GM21381 (cell line): ENCODE measurements at regions not wholly inside any gene's neighbourhood (a gene's known extent, or its start where the extent isn't known, plus 50 kb on each side); places are given as distances from the start of the nearest gene placed in this dataset.

Experiments used
- ATAC-seq: cut with Tn5 transposase; IDR thresholded peaks from one replicate; pipeline ENCODE4 v1.9.1; 2021; ENCODE audit warnings: mild to moderate bottlenecking, moderate library complexity; ENCODE audit not compliant: unreplicated experiment

DNA sequence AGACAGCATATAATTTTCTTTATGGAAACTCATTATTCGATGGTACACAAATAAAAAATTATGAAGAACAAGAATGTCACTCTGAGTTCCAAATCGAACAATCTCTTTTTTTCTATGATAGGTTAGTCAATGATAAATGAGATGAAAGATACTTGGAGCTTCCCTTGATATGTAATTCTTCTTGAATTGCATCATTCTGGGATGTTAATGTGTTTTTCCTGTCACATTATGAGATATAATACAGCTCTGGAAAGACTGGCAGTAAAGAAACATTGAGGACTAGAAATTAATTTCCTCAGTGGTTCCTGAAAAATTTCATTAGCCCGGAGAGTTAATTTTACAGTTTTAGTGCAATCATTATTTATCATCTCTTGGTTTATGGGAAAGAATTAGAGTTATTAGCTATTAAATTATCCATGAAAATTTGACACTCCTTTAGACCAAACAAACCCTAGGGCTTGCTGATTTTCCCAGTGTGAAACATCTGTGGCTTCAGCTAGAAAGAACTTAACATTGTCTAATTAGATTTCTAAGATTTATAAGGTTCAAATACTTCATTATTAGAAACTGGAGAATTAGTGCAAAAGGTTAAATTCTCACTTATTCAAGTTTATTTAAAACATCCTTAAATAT is 1546.6 kb upstream of the TENM3 start:
- ATAC-seq = no peak

DNA sequence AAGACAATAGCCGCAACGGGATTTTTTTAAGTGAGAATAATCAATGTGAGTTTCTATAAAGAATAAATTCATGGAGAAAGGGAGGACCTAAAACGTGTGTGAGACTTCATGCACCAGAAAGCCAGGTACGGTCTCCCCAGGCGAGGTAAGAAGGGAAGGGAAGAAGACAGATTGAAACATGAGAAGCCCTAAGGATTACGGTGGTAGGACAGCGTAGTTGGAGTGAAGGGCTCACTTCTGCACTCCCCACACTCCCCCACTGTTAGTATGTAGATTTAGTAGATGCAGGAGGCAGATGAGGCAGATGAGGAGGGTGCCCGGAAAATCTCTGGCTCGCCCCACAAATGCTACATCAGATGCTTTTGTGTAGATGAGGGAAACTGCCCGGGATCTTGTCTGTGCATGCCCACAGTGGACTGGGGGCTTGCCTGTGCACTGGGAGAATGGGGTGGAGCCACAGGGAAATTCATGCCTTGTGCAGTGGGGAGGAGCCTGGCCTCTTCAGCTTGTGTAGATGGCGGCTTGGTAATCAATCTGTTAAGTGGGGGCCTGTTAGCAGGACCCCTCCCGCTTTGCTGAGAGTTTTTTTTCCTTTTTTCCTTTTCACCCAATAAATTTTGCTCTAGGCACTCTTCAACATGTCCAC is 1544.5 kb upstream of the TENM3 start:
- no peak for ATAC-seq

- ATAC-seq = no peak
Observed at GRCh38 chr4:180706766-180707165, 1536.4 kb upstream of the TENM3 start.

DNA sequence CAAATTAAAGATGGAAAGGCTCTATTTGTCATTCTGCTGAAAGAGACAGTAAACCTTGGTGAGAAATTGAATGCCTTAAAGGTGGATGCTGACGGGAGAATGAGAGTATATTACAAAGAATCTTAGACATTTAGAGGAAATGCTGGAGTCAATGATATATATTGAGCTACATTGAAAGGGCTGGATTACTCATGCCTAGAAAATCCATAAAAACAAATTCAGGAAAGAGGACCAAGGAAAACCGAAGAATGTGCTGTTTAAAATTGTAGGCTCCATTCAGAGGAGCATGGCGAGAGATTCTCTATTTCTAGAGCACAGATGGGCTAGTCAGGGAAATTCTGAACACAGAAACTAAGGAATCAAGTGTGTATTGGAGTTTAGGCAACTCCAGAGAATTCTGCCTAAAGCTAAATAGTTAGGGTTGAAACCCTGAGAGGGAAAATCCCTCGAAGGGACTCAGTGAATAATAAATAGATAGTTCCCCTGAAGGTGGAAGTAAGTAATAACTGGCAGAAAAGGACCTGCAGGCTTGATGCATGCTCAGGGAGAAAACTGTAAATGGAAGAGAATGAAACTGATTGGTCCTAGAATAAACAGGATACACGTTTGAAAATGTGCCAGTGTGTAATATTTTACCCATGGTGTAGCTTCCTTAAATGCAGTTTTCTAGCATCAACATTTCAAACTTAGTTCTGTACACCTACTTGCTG is 1532.4 kb upstream of the TENM3 start:
- ATAC-seq = no peak

DNA sequence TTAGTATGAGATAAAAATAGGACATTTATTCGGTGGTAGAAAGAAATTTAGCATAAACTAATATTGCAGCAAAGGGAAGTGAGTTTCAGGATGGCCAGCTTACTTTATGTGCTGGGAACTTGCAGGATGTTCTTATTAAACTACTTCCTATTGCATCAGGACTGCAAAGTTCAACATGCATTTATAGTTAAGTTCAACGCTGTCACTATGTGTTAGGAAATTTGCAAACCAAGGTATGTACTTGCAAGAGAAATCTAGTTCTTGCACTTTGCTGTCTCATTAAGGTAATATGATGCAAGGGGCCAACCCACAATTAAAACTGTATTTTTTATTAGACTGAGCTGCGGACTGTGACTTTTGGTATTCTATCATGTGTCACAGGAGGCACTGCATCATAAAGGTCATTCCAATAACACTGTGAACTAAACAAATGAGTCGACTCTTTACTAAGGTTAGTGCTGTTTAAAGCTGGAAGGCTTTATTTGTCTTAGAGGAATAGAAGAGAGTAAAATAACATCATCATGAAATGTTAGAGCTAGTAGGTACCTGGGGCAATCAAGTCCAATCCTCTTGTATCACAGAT is 1525.7 kb upstream of the TENM3 start:
- no peak for ATAC-seq

GRCh38 chr4:180721356-180721755 is 1521.8 kb upstream of the TENM3 start:
- ATAC-seq = no peak

- no peak for ATAC-seq
Observed at GRCh38 chr4:180726611-180727010, 1516.6 kb upstream of the TENM3 start.

- no peak for ATAC-seq
Observed at GRCh38 chr4:180727478-180727877, 1515.7 kb upstream of the TENM3 start.

- no peak for ATAC-seq
Observed at GRCh38 chr4:180734753-180735432, 1508.3 kb upstream of the TENM3 start.

DNA sequence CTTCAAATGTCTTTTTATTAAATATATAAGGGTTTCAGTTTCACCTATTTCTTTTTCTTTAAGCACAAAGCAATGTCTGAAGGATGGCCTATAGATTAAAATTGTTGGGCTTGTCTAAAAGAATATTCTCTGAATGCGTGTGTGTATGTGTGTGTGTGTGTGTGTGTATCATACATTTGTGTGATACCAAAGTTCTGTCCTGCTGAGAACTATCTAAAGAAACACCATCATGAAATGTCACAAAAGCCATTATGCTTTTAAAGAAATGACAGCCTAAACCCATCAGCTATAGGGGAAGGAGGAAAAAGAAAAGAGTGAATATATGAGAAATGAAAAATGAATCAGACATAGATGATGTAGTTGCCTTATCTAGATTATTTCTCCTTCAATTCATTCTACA is 1501.5 kb upstream of the TENM3 start:
- ATAC-seq = no peak

DNA sequence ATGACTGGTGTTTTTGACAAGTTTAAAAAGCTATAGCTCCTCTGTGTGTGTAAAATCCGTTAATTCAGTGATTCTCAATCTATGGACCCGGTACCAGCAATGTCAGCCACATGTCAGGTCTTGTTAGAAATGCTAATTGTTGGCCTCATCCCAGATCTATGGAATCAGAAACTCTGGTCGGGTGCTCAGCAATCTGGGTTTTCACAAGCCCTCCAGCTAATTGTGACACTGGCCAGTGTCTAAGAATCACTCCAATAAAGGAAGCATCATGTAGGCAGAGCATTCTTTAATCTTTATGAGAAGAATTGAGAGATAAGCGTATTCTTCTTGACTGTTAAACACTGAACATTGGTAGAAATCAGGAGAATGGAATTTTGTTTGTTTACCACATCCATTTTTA is 1498.2 kb upstream of the TENM3 start:
- ATAC-seq = no peak

GRCh38 chr4:180751009-180751408 is 1492.2 kb upstream of the TENM3 start:
- ATAC-seq = no peak

DNA sequence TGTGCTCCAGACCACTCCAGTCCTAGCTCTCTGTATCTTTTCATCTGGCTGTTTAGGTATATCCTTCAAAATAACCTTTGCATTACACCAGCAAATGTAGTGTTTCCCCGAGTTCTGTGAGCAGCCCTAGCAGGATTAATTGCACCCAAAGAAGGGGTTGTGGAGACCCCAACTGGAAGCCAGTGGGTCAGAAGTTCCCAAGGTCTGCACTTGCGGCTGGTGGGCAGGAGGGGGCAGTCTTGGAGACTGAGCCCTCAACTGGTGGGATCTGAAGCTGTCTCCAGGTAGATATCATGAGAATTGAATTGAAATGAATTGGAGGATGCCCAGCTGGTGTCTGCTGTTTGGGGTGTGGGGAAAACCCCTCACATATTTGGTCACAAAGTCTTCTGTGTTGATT is 1485.3 kb upstream of the TENM3 start:
- no peak for ATAC-seq

- no peak for ATAC-seq
Observed at GRCh38 chr4:180766045-180766444, 1477.2 kb upstream of the TENM3 start.

DNA sequence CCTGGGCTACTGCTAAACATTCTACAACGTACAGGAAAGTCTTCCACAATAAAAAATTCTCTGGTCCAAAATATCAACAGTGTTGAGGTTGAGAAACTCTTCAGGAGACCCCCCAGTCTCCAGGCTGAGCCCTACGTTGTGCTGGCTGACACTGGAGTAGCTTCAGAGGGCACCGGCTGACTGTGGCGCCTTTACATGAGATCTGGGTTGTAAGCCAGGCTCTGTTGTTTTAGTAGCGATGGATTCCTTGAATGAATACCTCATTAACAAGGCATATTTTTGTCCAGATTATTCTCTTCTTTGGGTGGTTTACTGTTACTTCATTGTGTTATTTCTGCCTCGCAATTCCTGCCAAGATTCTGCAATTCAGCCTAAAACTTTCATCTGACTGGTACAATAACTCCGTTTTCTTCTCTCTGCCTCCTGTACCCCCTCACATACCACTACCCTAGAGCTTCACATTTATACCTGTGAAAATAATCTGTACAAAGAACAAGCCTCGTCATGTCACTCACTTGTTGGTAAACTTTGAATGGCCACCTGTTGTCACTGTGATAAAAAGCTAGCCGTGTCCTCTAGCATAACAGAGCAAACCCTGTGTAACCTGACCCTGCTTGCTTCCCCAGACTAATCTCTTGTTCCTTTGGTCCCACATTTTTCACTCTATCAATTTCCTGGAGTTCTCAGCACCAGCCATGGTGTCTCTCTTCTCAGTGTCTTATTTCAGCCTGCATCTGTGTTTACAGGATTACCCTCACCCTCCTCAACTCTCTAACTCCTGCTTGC is 1476.1 kb upstream of the TENM3 start:
- no peak for ATAC-seq

- no peak for ATAC-seq
Observed at GRCh38 chr4:180768610-180769009, 1474.6 kb upstream of the TENM3 start.

- no peak for ATAC-seq
Observed at GRCh38 chr4:180769791-180770190, 1473.4 kb upstream of the TENM3 start.

DNA sequence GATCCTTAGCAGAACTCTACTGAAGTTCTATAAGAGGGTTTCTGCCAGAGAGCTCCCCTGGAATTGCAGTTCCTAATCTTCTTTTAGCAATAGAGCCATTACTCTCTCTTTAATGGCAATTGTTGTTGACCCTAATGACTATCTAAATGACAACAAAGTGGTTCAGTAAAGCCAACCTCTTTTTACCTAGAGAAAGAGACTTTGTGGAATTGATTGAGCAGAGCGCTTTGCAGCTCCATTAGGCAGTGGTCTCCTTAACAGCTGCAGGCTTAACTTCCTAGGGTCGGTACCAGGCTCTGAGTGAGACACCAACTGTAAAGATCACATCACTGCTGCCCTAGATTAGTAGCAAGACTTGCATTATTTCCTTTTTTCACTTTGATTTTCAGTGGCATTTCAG is 1472.9 kb upstream of the TENM3 start:
- ATAC-seq = no peak

- no peak for ATAC-seq
Observed at GRCh38 chr4:180784940-180785339, 1458.3 kb upstream of the TENM3 start.

DNA sequence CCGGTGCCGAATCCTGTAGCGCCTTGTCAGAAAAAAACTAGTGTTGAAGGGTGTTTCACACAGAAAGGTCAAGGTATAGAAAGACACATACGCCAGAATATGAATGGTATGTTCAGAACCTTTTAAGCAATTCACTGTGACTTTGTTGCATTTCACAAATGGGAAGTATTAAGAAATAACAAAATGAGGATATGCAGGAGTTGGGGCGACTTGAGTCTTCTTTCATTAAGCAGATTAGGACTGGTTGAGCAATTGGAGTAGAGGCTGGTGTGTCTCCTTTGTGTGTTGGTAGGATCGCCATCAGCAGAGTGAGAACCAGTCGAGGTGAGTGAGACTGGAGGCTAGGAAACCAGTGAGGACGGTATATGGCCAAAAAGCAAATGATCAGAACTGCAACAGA is 1454.5 kb upstream of the TENM3 start:
- no peak for ATAC-seq

GRCh38 chr4:180789929-180790328 is 1453.3 kb upstream of the TENM3 start:
- no peak for ATAC-seq
